Cerebellar nuclear complex (tissue), 1 donor: ENCODE measurements at regions not wholly inside any gene's neighbourhood (a gene's known extent, or its start where the extent isn't known, plus 50 kb on each side); places are given as distances from the start of the nearest gene placed in this dataset.
"Not testable (repeated sequence)": the region's sequence is repeated elsewhere in the genome, so short reads cannot be mapped to it uniquely, and the experiment has no call there.

Experiments used
- DNase-seq, 2 experiments: peaks; one replicate each; lab custom pipeline; 2025; lab: John Stamatoyannopoulos, UW

DNA sequence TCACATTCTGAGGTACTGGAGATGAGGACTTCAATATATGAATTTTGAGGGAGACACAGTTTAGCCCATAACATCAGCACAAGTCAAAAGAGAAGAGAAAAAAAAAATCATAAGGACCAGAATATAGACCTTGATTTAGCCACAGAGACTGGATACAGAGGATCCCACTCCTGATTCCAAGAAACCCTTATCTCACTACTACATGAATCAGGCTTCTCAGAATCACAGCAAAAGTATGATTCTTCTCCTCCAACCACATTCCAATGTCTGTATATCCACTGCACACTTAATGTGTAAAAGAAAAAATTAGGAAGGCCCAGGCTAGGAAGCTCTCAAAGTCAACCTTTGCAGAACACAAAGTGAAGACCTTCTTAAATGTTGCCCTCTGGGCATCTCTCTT is 610.9 kb downstream of the DTWD2 start:
- DNase-seq, result no peak

DNA sequence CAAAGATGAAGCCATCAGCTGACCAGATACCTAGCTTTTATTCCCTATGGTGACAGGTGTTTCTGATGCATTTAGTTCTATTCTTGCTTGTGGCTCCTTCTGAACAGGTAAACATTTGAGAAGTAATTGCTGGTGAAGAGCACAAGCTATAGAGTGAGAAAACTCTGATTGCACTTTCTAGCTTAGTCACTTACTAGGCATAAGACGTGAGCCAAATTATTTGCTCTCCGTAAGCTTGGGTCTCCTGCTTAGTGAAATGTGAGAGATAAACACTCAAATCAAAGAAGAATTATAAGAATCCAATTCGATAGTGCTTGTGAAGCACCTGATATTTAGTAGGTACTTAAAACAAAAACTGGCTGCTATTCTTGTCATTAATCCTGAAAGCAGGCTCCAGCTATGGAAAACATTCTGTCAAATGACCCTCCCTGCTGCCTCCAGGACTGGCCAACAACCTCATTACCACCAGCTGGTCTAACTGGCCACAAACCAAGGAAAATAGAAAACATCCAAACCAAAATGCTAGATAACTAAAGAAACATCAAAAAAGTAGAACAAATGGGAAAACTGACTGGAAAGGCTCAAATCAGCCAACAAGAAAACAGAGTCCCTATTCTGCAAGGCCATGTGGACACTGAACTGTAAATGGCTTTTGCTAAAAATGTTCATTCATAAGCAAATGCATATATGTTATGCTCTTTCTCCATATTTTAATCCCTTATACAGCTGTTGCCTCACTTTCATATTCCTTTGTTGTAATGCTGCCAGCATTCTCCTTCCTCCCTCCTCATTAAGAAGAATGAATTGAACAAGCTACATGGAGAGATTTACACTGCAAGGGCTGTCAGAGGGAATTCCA is 616.1 kb downstream of the DTWD2 start:
- DNase-seq, result peak in 1 of 2 experiments; percentile 23

DNA sequence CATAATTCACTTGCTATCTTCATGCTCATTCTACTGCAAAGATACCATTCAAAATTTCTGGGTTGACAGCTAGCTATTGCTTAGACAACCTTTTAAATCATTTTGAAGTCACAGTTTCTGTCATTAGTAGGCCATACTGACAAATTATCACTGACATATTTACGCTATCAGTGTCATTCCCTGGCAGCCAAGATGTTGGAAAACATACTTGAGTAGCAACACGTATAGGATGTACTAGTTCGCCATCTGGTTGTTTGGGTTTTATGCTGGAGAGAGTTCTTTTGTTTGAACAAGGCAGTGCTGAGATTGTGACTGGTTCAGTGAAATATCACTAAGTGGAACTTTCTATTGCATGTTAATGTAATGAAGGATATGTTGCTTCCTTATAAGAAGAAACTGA is 621.9 kb downstream of the DTWD2 start:
- DNase-seq, result no peak

DNA sequence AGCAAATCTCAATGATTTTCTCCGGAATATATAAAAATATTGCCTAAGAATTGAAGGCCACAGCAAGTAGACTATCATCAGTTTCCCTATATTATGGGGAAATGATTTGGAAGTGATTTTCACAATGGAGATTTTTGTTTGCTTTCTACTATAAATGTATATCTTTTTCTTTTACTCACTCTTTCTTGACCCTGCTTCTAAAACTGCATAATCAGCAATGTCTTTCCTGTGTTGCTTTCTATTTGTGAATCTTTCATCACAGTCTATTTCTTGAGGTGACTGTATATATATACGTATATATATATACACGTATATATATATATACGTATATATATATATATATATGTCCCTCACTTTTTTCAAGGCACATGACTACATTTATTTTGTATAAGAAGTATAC is 622.6 kb downstream of the DTWD2 start:
- DNase-seq, result no peak

DNA sequence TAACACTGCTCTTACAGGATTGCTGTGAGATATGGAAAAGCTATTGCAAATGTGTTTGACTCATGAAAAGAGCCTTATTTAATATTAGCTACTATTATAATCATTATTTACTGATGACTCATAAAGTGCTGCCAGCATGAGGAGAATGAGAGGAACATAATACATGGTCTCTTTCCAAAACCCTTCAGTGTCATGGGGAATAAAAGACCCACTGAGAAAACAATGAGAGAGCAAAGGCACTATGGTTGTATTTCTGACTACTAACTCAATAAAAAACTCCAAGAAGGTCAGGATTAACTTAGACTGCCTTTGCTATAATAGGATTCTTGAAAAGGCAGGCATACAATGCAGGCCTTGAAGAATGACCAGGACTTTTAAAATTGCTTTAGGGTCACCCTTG is 633.5 kb downstream of the DTWD2 start:
- DNase-seq, result no peak

DNA sequence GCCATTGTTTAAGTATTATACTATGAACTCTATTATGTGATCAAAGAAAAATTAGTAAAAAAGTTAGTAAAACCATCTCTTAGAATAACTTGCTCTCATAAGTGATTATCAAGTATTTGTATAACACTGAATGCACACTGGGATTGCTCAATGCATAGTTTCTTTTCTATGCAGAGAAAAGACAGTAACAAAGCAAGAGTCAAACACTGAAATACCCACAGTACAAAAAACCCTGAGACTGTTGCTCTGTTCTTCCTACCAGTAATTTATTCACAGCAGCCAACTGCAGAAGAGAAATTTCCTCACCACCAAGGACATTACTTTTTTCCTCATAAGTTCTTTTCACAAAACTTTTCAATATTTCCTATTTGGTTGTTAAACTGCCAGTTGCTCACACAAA is 634.4 kb downstream of the DTWD2 start:
- no peak for DNase-seq

DNA sequence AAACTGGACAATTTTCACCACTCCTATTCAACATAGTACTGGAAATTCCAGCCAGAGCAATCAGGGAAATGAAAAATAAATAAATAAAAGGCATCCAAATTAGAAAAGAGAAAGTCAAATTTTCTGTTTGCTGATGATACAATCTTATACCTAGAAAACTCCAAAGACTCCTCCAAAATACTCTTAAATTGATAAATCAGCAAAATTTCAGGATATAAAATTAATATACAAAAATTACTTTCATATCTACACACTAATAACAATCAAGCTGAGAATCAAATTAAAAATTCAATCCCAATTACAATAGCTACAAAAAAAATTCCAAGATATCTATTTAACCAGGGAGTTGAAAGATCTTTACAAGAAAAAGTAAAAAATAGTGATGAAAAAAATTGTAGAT is 651.9 kb downstream of the DTWD2 start:
- DNase-seq, result no peak

DNA sequence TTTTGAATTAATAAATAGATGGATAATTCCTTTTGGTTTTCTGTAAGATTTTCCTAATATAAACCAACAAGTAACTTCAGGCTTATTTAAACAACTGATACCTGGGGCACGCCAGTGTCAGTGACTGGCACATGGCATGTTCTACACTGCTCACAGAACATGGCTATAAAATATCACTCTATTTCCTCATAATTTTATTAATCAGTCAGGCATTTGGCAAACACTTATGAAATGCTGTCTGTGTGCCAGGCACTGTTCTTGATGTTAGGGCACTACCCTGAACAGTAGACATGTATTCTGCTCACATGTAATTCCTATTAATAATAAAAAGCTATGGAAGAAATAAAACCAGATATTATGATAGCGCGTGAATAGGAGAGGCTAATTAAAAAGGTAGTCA is 661.0 kb downstream of the DTWD2 start:
- no peak for DNase-seq

DNA sequence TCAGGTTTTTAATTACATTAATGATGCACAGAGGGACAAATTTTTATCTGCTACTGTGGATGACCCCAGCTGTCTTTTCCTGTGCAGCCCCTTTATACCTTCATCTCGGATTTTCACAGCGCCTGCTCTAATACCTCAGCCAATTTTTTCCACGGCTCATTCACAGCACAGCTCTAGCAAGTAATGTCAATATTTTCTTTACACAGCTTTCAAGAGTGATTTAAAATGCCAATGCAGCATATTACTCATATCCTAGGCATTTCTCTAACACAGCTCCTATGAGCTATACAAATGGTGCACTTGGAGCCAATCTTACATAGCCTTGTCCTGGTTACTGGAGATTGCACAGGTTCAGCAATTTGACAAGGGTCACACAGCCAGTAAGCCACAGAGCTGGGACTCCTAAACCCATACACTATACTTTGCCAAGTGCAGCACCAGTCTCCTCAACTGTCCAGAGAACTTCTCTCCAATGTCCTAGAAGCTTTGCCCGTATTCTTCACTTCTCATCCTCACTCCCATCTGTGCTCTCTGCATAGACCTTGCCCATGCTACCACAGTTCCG is 661.8 kb downstream of the DTWD2 start:
- no peak for DNase-seq

DNA sequence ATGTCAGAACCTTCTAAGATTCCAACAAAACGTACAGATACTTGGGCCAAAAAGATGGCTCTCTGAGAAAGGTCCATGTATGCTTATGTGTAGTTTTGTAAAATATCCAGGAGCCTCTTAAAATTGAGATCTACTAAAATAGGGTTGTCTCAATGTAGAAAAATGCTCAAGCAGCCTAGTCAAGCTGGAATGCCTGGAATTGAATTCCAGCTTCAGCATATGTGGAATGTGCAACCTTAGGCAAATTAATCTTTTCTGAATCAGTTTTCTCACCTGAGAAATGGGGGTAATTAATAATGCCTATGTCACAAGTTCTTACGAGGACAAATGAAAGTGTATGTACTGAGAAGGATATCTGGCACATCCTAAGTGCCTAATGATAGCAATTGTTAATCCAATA is 662.4 kb downstream of the DTWD2 start:
- DNase-seq, result no peak

DNA sequence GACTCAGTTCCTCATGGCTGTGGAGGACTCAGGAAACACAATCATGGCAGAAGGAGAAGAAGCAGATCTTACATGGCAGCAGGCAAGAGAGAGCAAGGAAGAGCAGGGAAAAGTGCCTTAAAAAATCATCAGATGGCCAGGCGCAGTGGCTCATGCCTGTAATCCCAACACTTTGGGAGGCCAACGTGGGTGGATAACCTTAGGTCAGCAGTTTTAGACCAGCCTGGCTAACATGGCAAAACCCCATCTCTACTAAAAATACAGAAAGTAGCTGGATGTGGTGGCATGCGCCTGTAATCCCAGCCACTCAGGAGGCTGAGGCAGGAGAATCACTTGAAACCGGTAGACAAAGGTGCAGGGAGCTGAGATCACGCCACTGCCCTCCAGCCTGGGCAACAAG is 664.6 kb downstream of the DTWD2 start:
- not testable (repeated sequence) for DNase-seq

DNA sequence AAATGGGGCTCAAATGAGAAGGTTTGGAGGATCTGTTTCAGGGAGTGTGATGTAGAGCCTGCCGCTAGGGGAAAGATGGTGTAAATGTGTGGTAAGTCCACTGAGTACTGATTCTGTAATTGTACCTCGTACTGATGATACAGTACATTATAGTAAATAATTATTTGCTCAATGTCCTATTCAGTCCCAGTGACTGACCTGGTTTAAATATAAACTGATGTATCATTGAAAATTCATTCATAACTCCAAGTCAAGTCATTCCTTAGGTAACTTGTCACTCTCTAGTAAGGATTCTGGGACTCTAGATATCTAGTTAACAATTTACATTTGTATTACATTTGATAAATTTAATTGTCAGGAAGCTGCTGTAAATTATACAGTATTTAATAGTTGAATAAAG is 667.3 kb downstream of the DTWD2 start:
- no peak for DNase-seq

DNA sequence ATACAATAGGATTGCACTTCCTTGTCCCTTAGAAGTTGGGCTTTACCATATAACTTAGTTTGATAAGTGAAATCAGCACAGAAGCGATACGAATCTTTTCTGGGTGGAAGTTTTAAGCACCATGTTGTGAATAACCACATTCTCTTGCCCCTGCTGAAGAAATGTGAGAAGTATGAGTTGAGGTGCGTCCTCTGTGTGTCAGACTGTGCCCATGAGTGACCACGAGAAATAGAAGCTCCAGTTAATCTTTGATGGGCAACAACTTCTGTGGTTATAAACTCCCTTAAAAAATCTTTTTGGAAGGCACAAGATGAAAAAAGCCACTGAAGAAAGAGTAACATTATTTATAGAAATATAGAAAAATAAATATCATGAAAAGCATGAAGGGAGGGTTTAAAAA is 668.2 kb downstream of the DTWD2 start:
- no peak for DNase-seq

DNA sequence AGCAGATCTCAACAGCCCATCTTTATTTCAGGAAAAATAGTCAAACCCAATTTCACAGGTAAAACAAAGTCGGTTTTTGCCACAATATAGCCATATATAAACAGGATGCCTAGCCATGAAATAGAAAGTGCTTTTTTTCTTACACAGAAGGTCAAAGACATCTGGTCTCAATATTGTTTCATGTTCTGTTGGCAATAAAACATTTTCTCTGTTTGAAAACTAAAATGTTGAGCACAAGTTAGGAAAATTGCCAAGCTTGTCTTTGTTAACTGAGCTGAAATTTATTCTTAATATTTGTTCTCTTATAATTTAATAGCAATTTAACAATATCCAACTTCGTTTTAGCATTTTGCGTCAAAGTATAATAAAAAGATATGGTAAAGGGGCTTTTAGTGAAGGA is 673.4 kb downstream of the DTWD2 start:
- no peak for DNase-seq

DNA sequence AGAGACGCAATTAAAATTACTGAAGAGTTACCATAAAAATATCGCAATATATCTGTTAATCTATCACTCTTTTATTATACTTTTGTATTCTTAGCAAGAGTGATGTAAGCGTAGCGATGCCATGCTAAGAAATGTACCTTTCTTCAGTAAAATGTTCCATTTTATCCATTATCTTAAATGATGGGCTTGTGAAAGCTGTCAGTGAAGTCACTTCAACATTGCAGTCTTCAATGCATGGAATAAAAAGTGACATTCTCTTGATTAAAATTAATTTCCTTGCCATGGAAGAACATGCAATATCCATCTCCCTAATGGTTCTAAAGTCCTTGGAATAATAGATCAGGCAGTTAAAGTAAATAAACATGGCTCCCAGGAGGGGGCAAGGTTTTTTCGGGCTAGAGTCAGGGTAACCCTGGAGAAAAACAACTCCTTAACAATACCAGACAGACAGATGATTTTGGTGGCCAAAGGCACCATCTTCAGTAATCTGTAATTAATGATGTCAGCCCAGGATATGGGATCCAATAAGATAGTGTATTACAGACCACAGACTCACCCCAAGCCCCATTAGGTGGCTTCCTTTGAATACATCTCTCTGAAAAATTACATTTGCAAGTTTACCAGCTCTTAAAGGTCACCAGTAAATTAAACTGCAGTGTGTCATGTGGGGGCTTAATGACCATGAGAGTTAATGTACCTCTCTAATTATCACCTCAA is 677.1 kb downstream of the DTWD2 start:
- DNase-seq, result no peak

DNA sequence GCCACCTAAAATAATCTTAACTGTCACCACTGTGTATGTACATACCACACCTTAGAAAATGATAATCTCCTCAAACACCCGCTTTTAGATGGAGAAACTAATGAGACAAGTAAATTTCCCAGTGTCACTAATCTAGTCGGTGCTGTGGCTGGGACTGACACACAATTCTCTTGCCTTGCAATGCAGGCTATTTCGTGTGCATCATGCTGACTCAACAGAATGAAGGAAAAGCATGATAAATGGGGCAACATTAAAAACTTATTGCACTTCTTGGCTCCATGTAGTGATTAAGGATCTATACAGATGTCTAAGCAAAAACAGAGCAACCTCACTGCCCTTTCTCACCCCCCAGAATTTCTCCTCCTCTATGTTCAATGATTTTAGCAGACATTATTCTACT is 677.9 kb downstream of the DTWD2 start:
- no peak for DNase-seq

DNA sequence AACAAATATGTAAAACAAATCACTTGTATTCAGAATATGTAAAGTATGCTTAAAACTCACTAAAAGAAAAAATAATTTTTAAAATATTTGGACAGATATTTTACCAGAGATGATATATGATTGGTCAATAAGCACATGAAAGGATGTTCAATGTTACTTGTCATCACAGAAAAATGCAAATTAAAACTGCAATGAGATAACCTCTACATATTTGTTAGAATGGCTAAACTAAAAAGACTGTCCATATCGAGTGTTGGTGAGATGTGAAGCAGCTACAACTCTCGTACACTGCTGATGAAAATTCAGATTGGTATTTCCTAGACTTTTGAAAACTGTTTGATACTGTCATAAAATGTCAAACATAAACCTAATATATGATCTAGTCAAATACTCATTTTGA is 685.1 kb downstream of the DTWD2 start:
- DNase-seq, result no peak

DNA sequence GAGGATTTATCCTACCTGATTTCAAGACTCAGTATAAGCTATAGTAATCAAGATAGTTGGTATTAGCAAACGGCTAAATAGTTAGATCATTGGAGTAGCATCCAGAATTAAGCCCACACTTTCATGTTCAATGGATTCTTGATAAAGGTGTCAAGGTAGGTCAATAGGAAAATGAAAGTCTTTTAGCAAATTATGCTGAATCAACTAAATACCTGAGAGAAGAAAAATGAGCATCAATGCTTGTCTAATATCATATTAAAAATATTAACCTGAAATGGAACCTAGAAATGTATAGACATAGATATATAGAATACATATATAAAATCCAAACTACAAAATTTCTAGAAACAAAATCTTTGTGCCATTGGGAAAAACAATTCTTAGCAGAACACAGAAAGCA is 685.6 kb downstream of the DTWD2 start:
- DNase-seq, result no peak

DNA sequence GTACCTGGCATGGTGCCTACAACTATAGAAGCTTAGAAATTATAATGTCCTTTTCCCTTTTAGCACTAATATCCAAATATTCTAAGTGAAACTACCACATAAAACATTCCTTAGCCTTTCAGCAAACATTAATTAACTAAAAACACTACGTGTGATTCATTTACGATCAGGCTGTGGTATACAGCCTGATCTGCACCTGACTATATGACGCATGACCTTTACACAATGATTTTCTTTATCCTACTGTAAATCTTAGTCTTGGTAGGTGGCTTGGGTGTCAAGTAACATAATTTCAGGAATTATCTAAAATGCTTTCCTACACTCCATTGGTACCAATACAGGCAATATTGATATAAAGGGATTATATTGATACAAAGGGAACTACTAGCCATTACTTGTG is 686.7 kb downstream of the DTWD2 start:
- no peak for DNase-seq

DNA sequence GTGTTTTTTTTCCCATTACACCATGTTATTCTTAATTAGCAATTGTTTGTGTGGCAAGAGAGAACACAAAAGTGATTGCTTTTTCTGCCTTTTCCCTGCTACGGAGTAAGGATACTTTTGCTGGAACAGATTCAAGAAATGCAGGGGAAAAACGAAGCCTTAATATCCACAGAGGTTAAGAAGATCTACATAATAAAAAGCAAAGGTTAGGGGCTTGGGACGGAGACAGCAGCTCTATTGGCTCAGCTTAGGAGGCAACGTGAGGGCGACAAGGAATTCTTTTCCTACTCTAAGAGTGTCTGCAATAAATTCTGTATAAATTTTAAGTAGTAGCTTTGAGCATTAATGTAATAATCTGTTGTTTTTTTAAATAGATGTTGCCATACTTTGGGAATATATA is 693.3 kb downstream of the DTWD2 start:
- no peak for DNase-seq

DNA sequence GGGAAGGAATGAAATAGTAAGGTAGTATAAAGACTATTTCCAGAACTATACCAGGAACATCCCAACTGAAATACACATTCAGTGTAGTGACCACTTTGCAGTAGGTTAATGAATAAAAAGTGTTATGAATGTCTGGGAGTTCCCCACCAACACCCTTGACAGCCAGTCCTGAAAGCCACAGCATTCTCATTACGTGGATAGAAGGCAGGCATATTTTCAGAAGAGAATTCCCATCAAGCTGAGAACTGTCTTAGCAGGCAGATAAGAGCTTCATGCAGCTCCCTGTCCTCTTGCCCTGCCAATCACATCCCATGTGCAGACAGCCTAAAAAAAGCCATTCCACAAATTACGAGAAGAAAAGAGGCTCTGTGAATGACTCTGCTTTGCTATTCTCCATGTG is 695.0 kb downstream of the DTWD2 start:
- DNase-seq, result no peak

DNA sequence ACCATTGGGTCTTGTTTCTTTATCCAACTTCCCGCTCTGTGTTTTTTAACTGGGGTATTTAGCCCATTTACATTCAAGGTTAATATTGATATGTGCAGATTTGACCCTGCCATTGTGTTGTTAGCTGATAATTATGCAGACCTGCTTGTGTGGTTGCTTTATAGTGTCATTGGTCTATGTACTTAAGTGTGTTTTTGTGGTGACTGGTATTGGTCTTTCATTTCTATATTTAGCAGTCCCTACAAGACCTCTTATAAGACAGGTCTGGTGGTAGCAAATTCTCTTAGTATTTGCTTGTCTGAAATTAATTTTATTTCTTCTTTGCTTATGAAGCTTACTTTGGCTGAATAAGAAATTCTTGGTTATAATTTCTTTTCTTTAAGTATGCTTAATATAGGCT is 698.1 kb downstream of the DTWD2 start:
- DNase-seq, result no peak

DNA sequence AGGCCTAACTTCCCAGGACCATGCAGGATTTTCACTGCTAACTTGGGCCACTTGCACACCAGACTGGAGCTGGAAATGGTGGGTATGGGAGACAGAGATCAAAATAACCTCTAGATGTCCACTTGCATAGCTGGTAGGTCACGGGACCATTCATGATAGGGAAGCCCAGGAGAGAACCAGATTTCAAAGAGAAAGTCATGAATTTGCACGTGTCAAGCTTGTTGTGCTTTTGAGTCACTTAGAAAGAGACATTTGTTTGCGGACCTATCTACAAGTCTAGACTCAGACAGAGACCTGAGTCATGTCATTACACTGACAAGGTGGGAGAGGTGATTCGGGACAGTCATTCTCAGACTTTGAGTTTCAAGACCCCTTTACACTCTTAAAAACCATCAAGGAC is 704.1 kb downstream of the DTWD2 start:
- not testable (repeated sequence) for DNase-seq
